ENCODE measurements at regions not wholly inside any gene's neighbourhood (a gene's known extent, or its start where the extent isn't known, plus 50 kb on each side); places are given as distances from the start of the nearest gene placed in this dataset.

DNA sequence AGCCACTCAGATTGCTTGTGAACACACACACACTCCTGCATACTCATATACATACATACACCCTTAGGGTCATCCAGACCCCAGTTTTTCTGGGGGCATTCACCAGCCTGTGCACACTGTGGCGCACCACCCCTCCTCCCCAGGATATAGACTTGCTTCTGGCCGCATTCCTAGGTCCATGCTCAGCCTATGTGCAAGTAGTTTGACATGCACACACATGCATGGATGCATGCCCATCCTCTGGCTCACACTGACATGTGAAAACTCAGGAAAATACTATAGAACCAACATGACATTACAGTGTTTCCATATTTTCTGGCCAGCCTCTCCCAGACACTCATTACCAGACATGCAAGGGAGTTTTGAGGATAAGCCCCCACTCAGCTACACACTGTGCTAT, 79.3 kb upstream of the POLG start:
- no peaks in the 10 kb centered on the region for H3K4me1 ChIP-seq (ENCODE audit: low read depth)
- peaks cover 100% of the 10 kb centered on the region for H3K27me3 ChIP-seq
- TF ChIP-seq, protein P1, sequence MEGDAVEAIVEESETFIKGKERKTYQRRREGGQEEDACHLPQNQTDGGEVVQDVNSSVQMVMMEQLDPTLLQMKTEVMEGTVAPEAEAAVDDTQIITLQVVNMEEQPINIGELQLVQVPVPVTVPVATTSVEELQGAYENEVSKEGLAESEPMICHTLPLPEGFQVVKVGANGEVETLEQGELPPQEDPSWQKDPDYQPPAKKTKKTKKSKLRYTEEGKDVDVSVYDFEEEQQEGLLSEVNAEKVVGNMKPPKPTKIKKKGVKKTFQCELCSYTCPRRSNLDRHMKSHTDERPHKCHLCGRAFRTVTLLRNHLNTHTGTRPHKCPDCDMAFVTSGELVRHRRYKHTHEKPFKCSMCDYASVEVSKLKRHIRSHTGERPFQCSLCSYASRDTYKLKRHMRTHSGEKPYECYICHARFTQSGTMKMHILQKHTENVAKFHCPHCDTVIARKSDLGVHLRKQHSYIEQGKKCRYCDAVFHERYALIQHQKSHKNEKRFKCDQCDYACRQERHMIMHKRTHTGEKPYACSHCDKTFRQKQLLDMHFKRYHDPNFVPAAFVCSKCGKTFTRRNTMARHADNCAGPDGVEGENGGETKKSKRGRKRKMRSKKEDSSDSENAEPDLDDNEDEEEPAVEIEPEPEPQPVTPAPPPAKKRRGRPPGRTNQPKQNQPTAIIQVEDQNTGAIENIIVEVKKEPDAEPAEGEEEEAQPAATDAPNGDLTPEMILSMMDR (IDR thresholded peaks at IDR 0.05; ENCODE audit: low read depth, low read length), result no peak
- no peaks in the 10 kb centered on the region for H3K9me3 ChIP-seq (ENCODE audit: low read depth)
- no peak overlapping the region for H3K4me3 ChIP-seq
- no peak overlapping the region for H3K27ac ChIP-seq
- H3K36me3 ChIP-seq, result no peaks in the 10 kb centered on the region
- no peak for DNase-seq (ENCODE audit: low read depth in 1 of 2, low spot score in 1 of 2)

GRCh38 chr15:89412905-89413411, 78.3 kb upstream of the POLG start:
- Histone ChIP-seq H3K36me3 (no peaks in the 10 kb centered on the region), H3K27me3 (peaks cover 100% of the 10 kb centered on the region), H3K9me3 (ENCODE audit: low read depth) (no peaks in the 10 kb centered on the region), H3K4me1 (ENCODE audit: low read depth) (no peaks in the 10 kb centered on the region), H3K27ac (no peak overlapping the region), H3K4me3 (no peak overlapping the region)
- TF ChIP-seq, protein P1 (IDR thresholded peaks at IDR 0.05; ENCODE audit: low read depth, low read length), result no peak
- no peak for DNase-seq (ENCODE audit: low read depth in 1 of 2, low spot score in 1 of 2)

DNA sequence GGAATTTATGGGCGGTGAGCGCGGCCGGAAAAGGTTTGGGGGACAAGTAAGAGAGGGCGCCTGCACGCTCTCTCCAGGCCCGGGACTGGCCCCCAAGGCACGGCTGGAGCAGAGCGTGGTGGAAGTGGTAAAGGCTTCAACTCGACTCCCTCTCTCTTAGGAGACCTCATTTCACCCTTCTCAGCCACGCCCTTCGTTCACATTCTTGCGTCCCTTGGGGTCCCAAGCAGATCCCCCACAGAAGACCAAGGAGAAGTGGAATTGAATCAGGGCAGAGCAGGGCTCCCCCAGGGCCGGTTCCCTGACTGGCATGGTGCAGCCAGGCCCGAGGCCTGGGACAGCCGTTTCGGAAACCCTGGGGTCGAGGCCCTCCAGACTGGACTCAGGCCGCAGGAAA, 75.4 kb upstream of the POLG start:
- TF ChIP-seq, protein P1 (IDR thresholded peaks at IDR 0.05; ENCODE audit: low read depth, low read length), result no peak
- Histone ChIP-seq H3K27ac (no peak overlapping the region), H3K4me1 (ENCODE audit: low read depth) (no peaks in the 10 kb centered on the region), H3K4me3 (no peak overlapping the region), H3K36me3 (no peaks in the 10 kb centered on the region), H3K9me3 (ENCODE audit: low read depth) (no peaks in the 10 kb centered on the region), H3K27me3 (peaks cover 100% of the 10 kb centered on the region)
- DNase-seq (ENCODE audit: low read depth in 1 of 2, low spot score in 1 of 2), result no peak

GRCh38 chr15:89409184-89410038, 74.8 kb upstream of the POLG start:
- no peaks in the 10 kb centered on the region for H3K4me1 ChIP-seq (ENCODE audit: low read depth)
- TF ChIP-seq, protein P1 (IDR thresholded peaks at IDR 0.05; ENCODE audit: low read depth, low read length), result no peak
- no peaks in the 10 kb centered on the region for H3K9me3 ChIP-seq (ENCODE audit: low read depth)
- H3K36me3 ChIP-seq, result no peaks in the 10 kb centered on the region
- peaks cover 100% of the 10 kb centered on the region for H3K27me3 ChIP-seq
- H3K27ac ChIP-seq, result no peak overlapping the region
- DNase-seq (ENCODE audit: low read depth in 1 of 2, low spot score in 1 of 2), result no peak
- H3K4me3 ChIP-seq, result no peak overlapping the region

- DNase-seq (ENCODE audit: low read depth in 1 of 2, low spot score in 1 of 2), result no peak
- no peak overlapping the region for H3K4me3 ChIP-seq
Observed at GRCh38 chr15:89408372-89409183, 74.0 kb upstream of the POLG start.

More at GRCh38 chr15:89408372-89409183, 74.0 kb upstream of the POLG start:
- peaks cover 100% of the 10 kb centered on the region for H3K27me3 ChIP-seq
- H3K27ac ChIP-seq, result no peak overlapping the region
- H3K4me1 ChIP-seq (ENCODE audit: low read depth), result no peaks in the 10 kb centered on the region
- TF ChIP-seq, protein P1 (IDR thresholded peaks at IDR 0.05; ENCODE audit: low read depth, low read length), result no peak
- no peaks in the 10 kb centered on the region for H3K9me3 ChIP-seq (ENCODE audit: low read depth)
- no peaks in the 10 kb centered on the region for H3K36me3 ChIP-seq

Measured in cardiac muscle cell (in vitro differentiated cells and primary cell).